SK-N-SH (cell line): ENCODE measurements at regions not wholly inside any gene's neighbourhood (a gene's known extent, or its start where the extent isn't known, plus 50 kb on each side); places are given as distances from the start of the nearest gene placed in this dataset.

Experiments
- CTCF ChIA-PET: fragments of 300-600, 350-600 bp; formaldehyde crosslinking; extraction: SDS; loops from one replicate; lab custom pipeline; 2021; lab: Yijun Ruan, JAX
- POLR2A ChIA-PET: fragments of 350-600 bp; sonication (Branson Sonifier 250); formaldehyde crosslinking; extraction: SDS; loops from one replicate; lab custom pipeline; 2020; ENCODE audit warnings: antibody characterized with exemption, inconsistent platforms; lab: Yijun Ruan, JAX
- DNase-seq: peaks from one replicate; pipeline ENCODE4 v3.0.0; 2012
- H2AFZ ChIP-seq: fragments of 200-600 bp; sonication (generic); 2 replicates; pipeline ENCODE4 v1.8.1; 2016; ENCODE audit warnings: antibody characterized with exemption, mild to moderate bottlenecking, low read depth
- H3F3A ChIP-seq: fragments of 200-600 bp; sonication (generic); replicated peaks from 2 replicates; pipeline ENCODE3; 2016; ENCODE audit warnings: antibody characterized with exemption, mild to moderate bottlenecking; ENCODE audit not compliant: insufficient read depth
- H3K27ac ChIP-seq, 2 experiments: fragments of 200-500 bp in 1 of 2; fragments of 200-600 bp in 1 of 2; sonication (Bioruptor generic) in 1 of 2; sonication (generic), shearing (Covaris generic) in 1 of 2; 2 replicates each; pipeline versions ENCODE4 v1.5.1 to v1.6.1; 2014 to 2016; ENCODE audit warnings: low read depth in 2 of 2, inconsistent platforms in 1 of 2, low read length in 1 of 2, mild to moderate bottlenecking in 1 of 2, mixed read lengths in 1 of 2
- H3K27me3 ChIP-seq: fragments of 200-600 bp; sonication (generic), shearing (Covaris generic); 2 replicates; pipeline ENCODE4 v1.6.1; 2016; ENCODE audit warnings: mixed run types; ENCODE audit not compliant: insufficient read depth
- H3K36me3 ChIP-seq, 2 experiments: fragments of 200-500 bp in 1 of 2; fragments of 200-600 bp in 1 of 2; sonication (Bioruptor generic) in 1 of 2; sonication (generic) in 1 of 2; replicated peaks in 1 of 2; 2 replicates each; pipeline versions ENCODE3 to v1.5.1; 2014 to 2016; ENCODE audit warnings: low read length in 1 of 2, mild to moderate bottlenecking in 1 of 2; ENCODE audit not compliant: insufficient read depth in 2 of 2, control insufficient read depth in 1 of 2
- H3K4me1 ChIP-seq, 2 experiments: fragments of 200-500 bp in 1 of 2; fragments of 200-600 bp in 1 of 2; sonication (Bioruptor generic) in 1 of 2; sonication (generic), shearing (Covaris generic) in 1 of 2; 2 replicates each; pipeline versions ENCODE4 v1.5.1 to v1.6.1; 2014 to 2016; ENCODE audit warnings: low read depth in 1 of 2, low read length in 1 of 2, mixed run types in 1 of 2; ENCODE audit not compliant: insufficient read depth in 2 of 2, control insufficient read depth in 1 of 2
- H3K4me2 ChIP-seq: fragments of 200-600 bp; sonication (generic), shearing (Covaris generic); 2 replicates; pipeline ENCODE4 v1.6.1; 2017; ENCODE audit warnings: mixed run types
- H3K4me3 ChIP-seq, 2 experiments: fragments of 200-500 bp in 1 of 2; fragments of 200-600 bp in 1 of 2; sonication (Bioruptor generic) in 1 of 2; sonication (generic), shearing (Covaris generic) in 1 of 2; 2 replicates each; pipeline versions ENCODE4 v1.5.1 to v1.8.1; 2014 to 2016; ENCODE audit warnings: low read depth in 2 of 2, inconsistent platforms in 1 of 2, low read length in 1 of 2, mild to moderate bottlenecking in 1 of 2, mixed read lengths in 1 of 2, moderate library complexity in 1 of 2
- H3K79me2 ChIP-seq: fragments of 200-600 bp; sonication (generic); 2 replicates; pipeline ENCODE4 v1.8.1; 2017; ENCODE audit warnings: mild to moderate bottlenecking; ENCODE audit not compliant: insufficient read depth
- H3K9ac ChIP-seq: fragments of 200-600 bp; sonication (generic); 2 replicates; pipeline ENCODE4 v1.6.1; 2017; ENCODE audit warnings: mixed run types
- H3K9me2 ChIP-seq: fragments of 200-600 bp; sonication (generic); 2 replicates; pipeline ENCODE4 v1.6.1; 2017; ENCODE audit warnings: mixed run types
- H3K9me3 ChIP-seq: fragments of 200-600 bp; sonication (generic); 2 replicates; pipeline ENCODE4 v1.6.1; 2017; ENCODE audit warnings: mixed run types, mild to moderate bottlenecking, moderate library complexity
- H4K20me1 ChIP-seq: fragments of 200-600 bp; sonication (generic); 2 replicates; pipeline ENCODE4 v1.6.1; 2017; ENCODE audit warnings: mild to moderate bottlenecking, mixed run types; ENCODE audit not compliant: insufficient read depth
- ELF1 ChIP-seq: IDR thresholded peaks from 2 replicates; pipeline ENCODE4 v1.4.0; 2012
- EZH2phosphoT487 ChIP-seq: fragments of 200-600 bp; sonication (generic); IDR thresholded peaks from 2 replicates; pipeline ENCODE4 v1.6.1; 2017; ENCODE audit warnings: low read depth, mixed run types, mild to moderate bottlenecking, antibody characterized with exemption, moderate library complexity, borderline replicate concordance
- FOSL2 ChIP-seq: IDR thresholded peaks from 2 replicates; pipeline ENCODE4 v1.4.0; 2012; ENCODE audit warnings: low read depth, mild to moderate bottlenecking, moderate library complexity, borderline replicate concordance
- FOXM1 ChIP-seq: IDR thresholded peaks from 2 replicates; pipeline ENCODE4 v1.4.0; 2012; ENCODE audit warnings: low read depth, mild to moderate bottlenecking
- GABPA ChIP-seq: IDR thresholded peaks from 2 replicates; pipeline ENCODE4 v1.4.0; 2012; ENCODE audit warnings: low read depth, mild to moderate bottlenecking
- GATA2 ChIP-seq: sonication (generic); formaldehyde crosslinking; IDR thresholded peaks from 2 replicates; pipeline ENCODE4 v1.5.0; 2020; ENCODE audit warnings: mild to moderate bottlenecking, missing genetic modification reagents
- JUND ChIP-seq: IDR thresholded peaks from 2 replicates; pipeline ENCODE4 v1.4.0; 2012
- MXI1 ChIP-seq: IDR thresholded peaks from 2 replicates; pipeline ENCODE4 v1.6.1; 2012; ENCODE audit warnings: mild to moderate bottlenecking, low read depth, low read length, improper control_type of control experiment
- NFIC ChIP-seq: IDR thresholded peaks from 2 replicates; pipeline ENCODE4 v1.4.0; 2012; ENCODE audit warnings: borderline replicate concordance
- RCOR1 ChIP-seq: fragments of 150-350 bp; IDR thresholded peaks from 2 replicates; pipeline ENCODE4 v1.6.1; 2017; ENCODE audit warnings: antibody characterized with exemption, low read length
- RFX5 ChIP-seq: IDR thresholded peaks from 2 replicates; pipeline ENCODE4 v1.6.1; 2012; ENCODE audit warnings: mild to moderate bottlenecking, improper control_type of control experiment, low read length
- RXRA ChIP-seq: IDR thresholded peaks from 2 replicates; pipeline ENCODE4 v1.4.0; 2012; ENCODE audit warnings: low read depth, mild to moderate bottlenecking, borderline replicate concordance
- TCF12 ChIP-seq: IDR thresholded peaks from 2 replicates; pipeline ENCODE4 v1.4.0; 2012
- YY1 ChIP-seq: IDR thresholded peaks from 2 replicates; pipeline ENCODE4 v1.4.0; 2012; ENCODE audit warnings: low read depth, mild to moderate bottlenecking
- WGBS: methylation state at CpG from one replicate; pipeline ENCODE4 v1.1.6; 2017; ENCODE audit warnings: low lambda C conversion rate; 5-methylcytosine and 5-hydroxymethylcytosine counted together
- TF ChIP-seq, protein P1 (sequence below): fragments of 150-350 bp; IDR thresholded peaks from 2 replicates; pipeline ENCODE4 v1.6.1; 2017; ENCODE audit warnings: antibody characterized with exemption, low read length, low read depth, borderline replicate concordance
- TF ChIP-seq, protein P2 (sequence below): IDR thresholded peaks from 2 replicates; pipeline ENCODE4; 2012
- TF ChIP-seq, protein P3 (sequence below): fragments of 150-350 bp; IDR thresholded peaks from 2 replicates; pipeline ENCODE4 v1.6.1; 2016; ENCODE audit warnings: mild to moderate bottlenecking, low read depth, low read length

DNA sequence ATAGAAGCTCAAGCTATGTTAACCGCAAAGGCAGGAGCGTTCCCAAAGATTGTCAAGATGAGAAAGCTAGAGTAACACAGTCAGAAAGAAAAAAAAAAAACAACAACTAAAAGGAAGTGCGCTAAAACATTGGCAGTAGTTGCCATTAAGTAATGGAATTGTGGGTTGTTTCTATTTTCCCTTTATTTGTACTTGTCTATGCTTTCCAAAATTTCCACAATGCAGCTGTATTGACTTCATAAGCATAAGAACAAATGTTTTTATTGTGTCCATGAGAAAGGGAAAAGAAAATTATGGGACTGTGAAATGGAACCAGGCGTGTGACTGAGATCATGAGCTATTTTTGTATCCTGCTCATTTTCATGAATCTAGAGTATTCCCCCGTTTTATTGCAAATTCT is 153.4 kb downstream of the TMEM114 start:
- Histone ChIP-seq H3K4me2 (no peak overlapping the region), H3K27ac (no peak overlapping the region), H3K4me3 (no peak overlapping the region), H4K20me1 (no peaks in the 10 kb centered on the region), H3F3A (no peaks in the 10 kb centered on the region), H3K9me2 (no peaks in the 10 kb centered on the region), H3K79me2 (no peaks in the 10 kb centered on the region), H3K36me3 (no peaks in the 10 kb centered on the region), H2AFZ (no peak overlapping the region), H3K4me1 (no peaks in the 10 kb centered on the region), H3K9ac (no peak overlapping the region), H3K9me3 (no peaks in the 10 kb centered on the region), H3K27me3 (no peaks in the 10 kb centered on the region)
- TF ChIP-seq NFIC: no peak
- no peak for TF ChIP-seq GATA2 (CRISPR knock-in tag)
- DNase-seq: no peak
- ChIA-PET CTCF (interaction anchor here (1.0 kb wide), 1 partner anchor 40 kb away, joined by 4 read pairs; no protein-coding TSS in a partner anchor), POLR2A (no interaction called here)
- 29% methylated on average over 5 of the region's 5 CpGs for WGBS

DNA sequence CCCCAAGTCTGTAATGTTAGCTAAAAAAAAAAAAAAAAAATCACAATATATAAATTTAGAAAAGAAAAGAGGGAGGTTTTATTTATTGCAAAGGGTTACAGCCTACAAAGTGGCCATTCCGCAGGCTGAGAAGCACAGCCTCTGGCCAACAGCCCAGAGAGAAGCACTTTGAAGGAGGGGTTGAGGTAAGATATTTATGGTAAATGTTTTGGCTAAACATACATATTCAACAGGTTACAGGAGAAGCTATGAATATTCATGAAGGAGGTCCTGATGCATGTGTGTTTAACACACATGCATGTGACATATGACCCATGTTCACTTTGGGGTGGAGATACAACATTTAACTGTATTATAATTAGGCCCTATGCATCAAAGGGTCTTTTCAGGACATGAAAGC is 158.5 kb downstream of the TMEM114 start:
- Histone ChIP-seq H3K79me2 (no peaks in the 10 kb centered on the region), H4K20me1 (no peaks in the 10 kb centered on the region), H3F3A (no peaks in the 10 kb centered on the region), H3K27me3 (no peaks in the 10 kb centered on the region), H3K27ac (no peak overlapping the region), H3K9me3 (no peaks in the 10 kb centered on the region), H2AFZ (no peak overlapping the region), H3K9ac (no peak overlapping the region), H3K36me3 (no peaks in the 10 kb centered on the region), H3K4me2 (no peak overlapping the region), H3K4me1 (no peaks in the 10 kb centered on the region), H3K4me3 (no peak overlapping the region), H3K9me2 (no peaks in the 10 kb centered on the region)
- ChIA-PET POLR2A (no interaction called here), CTCF (no interaction called here)
- no peak for DNase-seq
- WGBS: 58% methylated on average over 1 of the region's 1 CpG
- TF ChIP-seq, protein P1, sequence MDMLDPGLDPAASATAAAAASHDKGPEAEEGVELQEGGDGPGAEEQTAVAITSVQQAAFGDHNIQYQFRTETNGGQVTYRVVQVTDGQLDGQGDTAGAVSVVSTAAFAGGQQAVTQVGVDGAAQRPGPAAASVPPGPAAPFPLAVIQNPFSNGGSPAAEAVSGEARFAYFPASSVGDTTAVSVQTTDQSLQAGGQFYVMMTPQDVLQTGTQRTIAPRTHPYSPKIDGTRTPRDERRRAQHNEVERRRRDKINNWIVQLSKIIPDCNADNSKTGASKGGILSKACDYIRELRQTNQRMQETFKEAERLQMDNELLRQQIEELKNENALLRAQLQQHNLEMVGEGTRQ: no peak
- TF ChIP-seq JUND (no peak), GABPA (no peak), FOSL2 (no peak), RCOR1 (no peak), GATA2 (CRISPR knock-in tag) (no peak), TCF12 (no peak), ELF1 (no peak), RFX5 (no peak), EZH2phosphoT487 (no peak), FOXM1 (no peak), YY1 (no peak), RXRA (no peak), MXI1 (no peak)
- TF ChIP-seq, protein P2, sequence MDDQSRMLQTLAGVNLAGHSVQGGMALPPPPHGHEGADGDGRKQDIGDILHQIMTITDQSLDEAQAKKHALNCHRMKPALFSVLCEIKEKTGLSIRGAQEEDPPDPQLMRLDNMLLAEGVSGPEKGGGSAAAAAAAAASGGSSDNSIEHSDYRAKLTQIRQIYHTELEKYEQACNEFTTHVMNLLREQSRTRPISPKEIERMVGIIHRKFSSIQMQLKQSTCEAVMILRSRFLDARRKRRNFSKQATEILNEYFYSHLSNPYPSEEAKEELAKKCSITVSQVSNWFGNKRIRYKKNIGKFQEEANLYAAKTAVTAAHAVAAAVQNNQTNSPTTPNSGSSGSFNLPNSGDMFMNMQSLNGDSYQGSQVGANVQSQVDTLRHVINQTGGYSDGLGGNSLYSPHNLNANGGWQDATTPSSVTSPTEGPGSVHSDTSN: no peak
- TF ChIP-seq, protein P3, sequence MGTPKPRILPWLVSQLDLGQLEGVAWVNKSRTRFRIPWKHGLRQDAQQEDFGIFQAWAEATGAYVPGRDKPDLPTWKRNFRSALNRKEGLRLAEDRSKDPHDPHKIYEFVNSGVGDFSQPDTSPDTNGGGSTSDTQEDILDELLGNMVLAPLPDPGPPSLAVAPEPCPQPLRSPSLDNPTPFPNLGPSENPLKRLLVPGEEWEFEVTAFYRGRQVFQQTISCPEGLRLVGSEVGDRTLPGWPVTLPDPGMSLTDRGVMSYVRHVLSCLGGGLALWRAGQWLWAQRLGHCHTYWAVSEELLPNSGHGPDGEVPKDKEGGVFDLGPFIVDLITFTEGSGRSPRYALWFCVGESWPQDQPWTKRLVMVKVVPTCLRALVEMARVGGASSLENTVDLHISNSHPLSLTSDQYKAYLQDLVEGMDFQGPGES: no peak
